DMS53 (cell line): ENCODE measurements at regions not wholly inside any gene's neighbourhood (a gene's known extent, or its start where the extent isn't known, plus 50 kb on each side); places are given as distances from the start of the nearest gene placed in this dataset.
"Not testable (repeated sequence)": the region's sequence is repeated elsewhere in the genome, so short reads cannot be mapped to it uniquely, and the experiment has no call there.

ENCODE experiments used
- DNase-seq: peaks from one replicate; lab custom pipeline; 2025; lab: John Stamatoyannopoulos, UW

- peak; percentile 8 for DNase-seq
Observed at GRCh38 chr6:79431537-79431933, 105.7 kb downstream of the LCA5 start.

GRCh38 chr6:79430913-79431536 lies 106.2 kb downstream of the LCA5 start:
- no peak for DNase-seq

- DNase-seq, result no peak
Observed at GRCh38 chr6:79427721-79428120, 109.5 kb downstream of the LCA5 start.

GRCh38 chr6:79426625-79427278 lies 110.5 kb downstream of the LCA5 start:
- DNase-seq, result no peak

GRCh38 chr6:79425589-79426311 lies 111.5 kb downstream of the LCA5 start:
- DNase-seq, result peak; percentile 26

- DNase-seq, result peak; percentile 11
Observed at GRCh38 chr6:79423216-79423615, 114.0 kb downstream of the LCA5 start.

GRCh38 chr6:79422666-79423065 lies 114.6 kb downstream of the LCA5 start:
- DNase-seq, result peak; percentile 46

- DNase-seq, result peak; percentile 95
Observed at GRCh38 chr6:79421707-79422484, 115.3 kb downstream of the LCA5 start.

- DNase-seq, result peak; percentile 25
Observed at GRCh38 chr6:79421001-79421411, 116.2 kb downstream of the LCA5 start.

- peak; percentile 54 for DNase-seq
Observed at GRCh38 chr6:79420054-79420453, 117.2 kb downstream of the LCA5 start.

- DNase-seq, result no peak
Observed at GRCh38 chr6:79416931-79417330, 120.3 kb downstream of the LCA5 start.

GRCh38 chr6:79413562-79414002 lies 123.6 kb downstream of the LCA5 start:
- peak; percentile 45 for DNase-seq

GRCh38 chr6:79410806-79411205 lies 126.4 kb downstream of the LCA5 start:
- DNase-seq, result no peak

- DNase-seq, result no peak
Observed at GRCh38 chr6:79408256-79408974, 128.8 kb downstream of the LCA5 start.

GRCh38 chr6:79404677-79405076 lies 132.6 kb downstream of the LCA5 start:
- DNase-seq, result no peak

- DNase-seq, result no peak
Observed at GRCh38 chr6:79404261-79404660, 133.0 kb downstream of the LCA5 start.

GRCh38 chr6:79403563-79403962 lies 133.7 kb downstream of the LCA5 start:
- no peak for DNase-seq

GRCh38 chr6:79403086-79403485 lies 134.1 kb downstream of the LCA5 start:
- DNase-seq, result no peak

- no peak for DNase-seq
Observed at GRCh38 chr6:79399499-79399898, 137.7 kb downstream of the LCA5 start.

GRCh38 chr6:79398617-79399016 lies 138.6 kb downstream of the LCA5 start:
- DNase-seq, result not testable (repeated sequence)

- no peak for DNase-seq
Observed at GRCh38 chr6:79396625-79397024, 140.6 kb downstream of the LCA5 start.

GRCh38 chr6:79394690-79395089 lies 142.5 kb downstream of the LCA5 start:
- no peak for DNase-seq
